Left lung (tissue), 4 donors: ENCODE measurements at regions not wholly inside any gene's neighbourhood (a gene's known extent, or its start where the extent isn't known, plus 50 kb on each side); places are given as distances from the start of the nearest gene placed in this dataset.

Experiments
- ATAC-seq: fragments of 200-7000 bp; cut with Tn5 transposase; one replicate; pipeline ENCODE4 v1.9.1; 2020; ENCODE audit warnings: moderate library complexity
- DNase-seq, 4 donors: peaks; one replicate each; pipeline ENCODE4 v3.0.0-alpha.2; 2013 to 2020
- H3K27ac ChIP-seq, 2 donors: fragments of 200-600 bp; sonication (generic) in 1 of 2; one replicate each; pipeline versions ENCODE4 v1.5.0 to v1.8.0; 2020 to 2021
- H3K27me3 ChIP-seq, 2 donors: fragments of 200-600 bp; sonication (generic) in 1 of 2; one replicate each; pipeline versions ENCODE4 v1.5.0 to v1.8.0; 2020 to 2021
- H3K36me3 ChIP-seq, 2 donors: fragments of 200-600 bp; sonication (generic) in 1 of 2; one replicate each; pipeline versions ENCODE4 v1.5.0 to v1.8.0; 2020 to 2021
- H3K4me1 ChIP-seq, 2 donors: fragments of 200-600 bp; one replicate each; pipeline ENCODE4 v1.8.0; 2021
- H3K4me3 ChIP-seq, 2 donors: fragments of 200-600 bp; sonication (generic) in 1 of 2; one replicate each; pipeline versions ENCODE4 v1.5.0 to v1.8.0; 2020 to 2021; ENCODE audit warnings: mild to moderate bottlenecking in 1 of 2
- H3K9me3 ChIP-seq, 2 donors: fragments of 200-600 bp; sonication (generic) in 1 of 2; one replicate each; pipeline versions ENCODE4 v1.5.0 to v1.8.0; 2020 to 2021
- CTCF ChIP-seq, 2 donors: fragments of 200-600 bp; sonication (generic) in 1 of 2; IDR thresholded peaks; one replicate each; pipeline versions ENCODE4 v1.5.0 to v1.8.0; 2021; ENCODE audit warnings: antibody characterized with exemption in 2 of 2
- intact Hi-C, 2 donors: fragments of 100-400 bp; cut with DNase I; formaldehyde crosslinking; loops; one replicate each; pipeline versions ENCODE4 v1.11.2 to v1.14.2; 2022
- donor health status: DM: no; HTN: yes; CAD: no.
- donor health status: DM: no; HTN: no; CAD: no.

- no peaks in the 10 kb centered on the region for H3K36me3 ChIP-seq
- no peak for TF ChIP-seq CTCF (IDR thresholded peaks at IDR 0.05)
- no peaks in the 10 kb centered on the region for H3K4me1 ChIP-seq
- H3K9me3 ChIP-seq: peaks cover 0 to 5% of the 10 kb centered on the region in 2 donors
- DNase-seq (no peak), ATAC-seq (no peak)
- no peak overlapping the region for H3K4me3 ChIP-seq
- intact Hi-C loops: no loop called here
- no peak overlapping the region for H3K27ac ChIP-seq
- no peaks in the 10 kb centered on the region for H3K27me3 ChIP-seq
Measured at GRCh38 chr12:127425474-127425873, 841.5 kb upstream of the TMEM132C start.

DNA sequence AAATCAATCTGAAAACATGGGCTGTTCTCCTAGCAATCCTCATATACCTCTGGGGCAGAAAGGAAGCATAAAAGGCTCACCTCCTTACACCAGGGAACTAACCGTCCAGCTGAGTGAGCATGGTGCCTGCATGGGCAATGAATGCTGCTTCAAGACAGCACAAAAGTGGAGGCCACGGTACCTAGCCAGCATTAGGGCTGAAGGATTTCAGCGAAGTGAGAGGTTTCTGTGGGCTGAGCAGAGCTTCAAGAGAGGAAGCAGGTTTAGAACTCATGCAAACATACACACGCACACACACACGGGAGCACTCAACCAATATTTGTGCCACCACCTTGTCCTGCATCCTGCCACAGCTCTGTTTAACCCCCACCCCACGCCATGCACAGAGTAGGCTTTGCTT is 838.5 kb upstream of the TMEM132C start:
- H3K27ac ChIP-seq: no peak overlapping the region
- intact Hi-C loops: no loop called here
- no peak overlapping the region for H3K4me3 ChIP-seq
- no peak for TF ChIP-seq CTCF (IDR thresholded peaks at IDR 0.05)
- peaks cover 0 to 5% of the 10 kb centered on the region in 2 donors for H3K9me3 ChIP-seq
- H3K4me1 ChIP-seq: no peaks in the 10 kb centered on the region
- no peaks in the 10 kb centered on the region for H3K36me3 ChIP-seq
- ATAC-seq: no peak
- no peak for DNase-seq
- H3K27me3 ChIP-seq: no peaks in the 10 kb centered on the region

DNA sequence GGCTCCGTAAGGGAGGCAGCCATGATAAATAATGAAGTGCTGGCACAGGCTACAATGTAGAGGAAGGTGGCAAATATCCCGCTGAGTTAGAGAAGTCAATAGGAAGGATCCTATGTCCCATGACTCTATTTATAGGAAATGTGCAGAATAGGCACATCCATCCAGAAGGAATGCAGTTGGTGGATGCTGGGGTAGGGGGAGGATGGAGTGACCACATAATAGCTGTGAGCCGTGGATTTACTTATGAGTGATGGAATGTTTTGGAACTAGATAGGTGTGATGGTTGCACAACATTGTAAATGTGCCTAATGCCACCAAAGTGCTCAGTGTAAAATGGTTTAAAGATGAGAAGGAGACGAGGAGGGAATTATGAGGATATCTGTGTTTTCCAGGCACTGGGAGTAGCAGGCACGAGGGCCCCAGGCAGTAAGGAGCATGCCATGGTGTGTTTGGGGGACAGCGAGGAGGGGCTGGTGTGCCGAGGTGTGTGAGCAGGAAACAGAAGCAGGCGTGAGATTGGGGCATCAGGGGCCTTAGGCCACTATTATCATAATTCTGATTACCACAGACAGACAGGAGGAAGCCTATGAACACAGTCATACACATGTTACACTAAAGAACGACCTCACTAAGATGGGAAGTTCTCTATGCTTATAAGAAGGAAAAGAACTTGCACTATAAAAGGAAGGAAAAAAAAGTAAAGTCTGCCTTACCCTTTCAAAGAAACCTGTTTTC is 837.3 kb upstream of the TMEM132C start:
- Histone ChIP-seq H3K27me3 (no peaks in the 10 kb centered on the region), H3K27ac (no peak overlapping the region), H3K4me3 (no peak overlapping the region), H3K36me3 (no peaks in the 10 kb centered on the region), H3K4me1 (no peaks in the 10 kb centered on the region), H3K9me3 (peaks cover 0 to 5% of the 10 kb centered on the region in 2 donors)
- ATAC-seq (no peak), DNase-seq (no peak)
- TF ChIP-seq CTCF (IDR thresholded peaks at IDR 0.05): no peak
- intact Hi-C loops: no loop called here

GRCh38 chr12:127430401-127430800 is 836.6 kb upstream of the TMEM132C start:
- intact Hi-C loops: no loop called here
- H3K36me3 ChIP-seq: no peaks in the 10 kb centered on the region
- H3K4me3 ChIP-seq: no peak overlapping the region
- peaks cover 0 to 5% of the 10 kb centered on the region in 2 donors for H3K9me3 ChIP-seq
- DNase-seq (peak in 1 of 4 donors; percentile 70), ATAC-seq (no peak)
- no peak overlapping the region for H3K27ac ChIP-seq
- TF ChIP-seq CTCF (IDR thresholded peaks at IDR 0.05): no peak
- H3K27me3 ChIP-seq: no peaks in the 10 kb centered on the region
- no peaks in the 10 kb centered on the region for H3K4me1 ChIP-seq

GRCh38 chr12:127431177-127431576 is 835.8 kb upstream of the TMEM132C start:
- Histone ChIP-seq H3K36me3 (no peaks in the 10 kb centered on the region), H3K4me3 (no peak overlapping the region), H3K4me1 (no peaks in the 10 kb centered on the region), H3K9me3 (peaks cover 0 to 4% of the 10 kb centered on the region in 2 donors), H3K27ac (no peak overlapping the region), H3K27me3 (no peaks in the 10 kb centered on the region)
- ATAC-seq (no peak), DNase-seq (no peak)
- intact Hi-C loops: no loop called here
- TF ChIP-seq CTCF (IDR thresholded peaks at IDR 0.05): no peak
